OCI-LY7 (cell line): ENCODE measurements at regions not wholly inside any gene's neighbourhood (a gene's known extent, or its start where the extent isn't known, plus 50 kb on each side); places are given as distances from the start of the nearest gene placed in this dataset.

Source experiments
- BruUV-seq: library from RNA; stranded (reverse); fragments of 400-500 nt; replicated peaks from 2 replicates; lab custom pipeline; 2021; lab: Mats Ljungman, UMichigan
- CTCF ChIA-PET: fragments of 300-600 bp; sonication (Branson Sonifier 250); formaldehyde crosslinking; loops from one replicate; lab custom pipeline; 2022; ENCODE audit warnings: antibody characterized with exemption; ENCODE audit not compliant: unreplicated experiment; lab: Charles Lee
- POLR2A ChIA-PET: fragments of 300-600 bp; sonication (Branson Sonifier 250); formaldehyde crosslinking; loops from one replicate; lab custom pipeline; 2022; ENCODE audit warnings: antibody characterized with exemption; lab: Charles Lee
- DNase-seq: peaks from one replicate; pipeline ENCODE4 v3.0.0-alpha.2; 2015; ENCODE audit warnings: low spot score
- H2AFZ ChIP-seq: fragments of 200-600 bp; sonication (generic), shearing (Covaris generic); 2 replicates; pipeline ENCODE4 v1.6.1; 2014; ENCODE audit warnings: mild to moderate bottlenecking, antibody characterized with exemption, low read length, moderate library complexity
- H3K27ac ChIP-seq: fragments of 200-600 bp; sonication (generic); 2 replicates; pipeline ENCODE4 v1.5.1; 2014; ENCODE audit warnings: mixed run types, low read depth, mild to moderate bottlenecking, moderate library complexity, low read length, inconsistent platforms; ENCODE audit not compliant: poor library complexity, severe bottlenecking
- H3K36me3 ChIP-seq: fragments of 200-600 bp; sonication (generic); 2 replicates; pipeline ENCODE4 v1.6.1; 2014; ENCODE audit warnings: mild to moderate bottlenecking, antibody characterized with exemption, low read length, moderate library complexity, mixed read lengths; ENCODE audit not compliant: insufficient read depth
- H3K4me1 ChIP-seq: fragments of 200-600 bp; sonication (generic); 2 replicates; pipeline ENCODE4 v1.5.1; 2014; ENCODE audit warnings: mild to moderate bottlenecking, low read length; ENCODE audit not compliant: insufficient read depth, poor library complexity, severe bottlenecking
- H3K4me2 ChIP-seq: fragments of 200-600 bp; sonication (generic); 2 replicates; pipeline ENCODE4 v1.6.1; 2014; ENCODE audit warnings: mild to moderate bottlenecking, low read length
- H3K4me3 ChIP-seq: fragments of 200-600 bp; sonication (generic); 2 replicates; pipeline ENCODE4 v1.5.1; 2014; ENCODE audit warnings: mild to moderate bottlenecking, low read depth, low read length; ENCODE audit not compliant: poor library complexity, severe bottlenecking
- H3K79me2 ChIP-seq: fragments of 200-600 bp; sonication (generic); 2 replicates; pipeline ENCODE4 v1.6.1; 2016; ENCODE audit warnings: low read depth, mild to moderate bottlenecking, low read length, moderate library complexity, mixed read lengths; ENCODE audit not compliant: insufficient read depth
- H3K9me2 ChIP-seq: fragments of 200-600 bp; sonication (generic); 2 replicates; pipeline ENCODE4 v1.6.1; 2016; ENCODE audit warnings: mild to moderate bottlenecking, low read length, mixed read lengths; ENCODE audit not compliant: insufficient read depth
- H3K9me3 ChIP-seq: fragments of 200-600 bp; sonication (generic); 2 replicates; pipeline ENCODE4 v1.6.1; 2014; ENCODE audit warnings: mild to moderate bottlenecking, mixed run types, low read length, mixed read lengths
- H4K20me1 ChIP-seq: fragments of 200-600 bp; sonication (generic); 2 replicates; pipeline ENCODE4 v1.6.1; 2014; ENCODE audit warnings: mild to moderate bottlenecking, antibody characterized with exemption, low read length, moderate library complexity, mixed read lengths; ENCODE audit not compliant: insufficient read depth
- EZH2phosphoT487 ChIP-seq: fragments of 200-600 bp; sonication (generic); IDR thresholded peaks from 2 replicates; pipeline ENCODE4 v1.6.1; 2018; ENCODE audit warnings: low read depth, borderline replicate concordance, mild to moderate bottlenecking, mixed run types, antibody characterized with exemption, low read length, moderate library complexity, mixed read lengths
- intact Hi-C: fragments of 100-400 bp; cut with micrococcal nuclease; formaldehyde crosslinking; loops from one replicate; pipeline ENCODE4 v1.10.0; 2022; ENCODE audit not compliant: unreplicated experiment
- TF ChIP-seq, protein P1 (sequence below): fragments of 200-600 bp; sonication (generic); conservative IDR thresholded peaks from 2 replicates; pipeline ENCODE4 v1.5.1; 2014; ENCODE audit warnings: mild to moderate bottlenecking, antibody characterized with exemption, low read length, moderate library complexity, mixed read lengths

- Histone ChIP-seq H3K36me3 (no peaks in the 10 kb centered on the region), H3K4me1 (no peaks in the 10 kb centered on the region), H3K9me2 (no peaks in the 10 kb centered on the region), H3K4me3 (no peak overlapping the region), H3K4me2 (no peak overlapping the region), H3K9me3 (no peaks in the 10 kb centered on the region), H3K27ac (no peak overlapping the region), H4K20me1 (no peaks in the 10 kb centered on the region), H2AFZ (no peak overlapping the region), H3K79me2 (no peaks in the 10 kb centered on the region)
- ChIA-PET POLR2A (no interaction called here), CTCF (interaction anchor here (0.6 kb wide), 1 partner anchor 474 kb away, joined by 3 read pairs; no protein-coding TSS in a partner anchor)
- intact Hi-C loops = no loop called here
- no peak for DNase-seq
- no TSS peak for BruUV-seq
- TF ChIP-seq EZH2phosphoT487 = no peak
- TF ChIP-seq, protein P1, sequence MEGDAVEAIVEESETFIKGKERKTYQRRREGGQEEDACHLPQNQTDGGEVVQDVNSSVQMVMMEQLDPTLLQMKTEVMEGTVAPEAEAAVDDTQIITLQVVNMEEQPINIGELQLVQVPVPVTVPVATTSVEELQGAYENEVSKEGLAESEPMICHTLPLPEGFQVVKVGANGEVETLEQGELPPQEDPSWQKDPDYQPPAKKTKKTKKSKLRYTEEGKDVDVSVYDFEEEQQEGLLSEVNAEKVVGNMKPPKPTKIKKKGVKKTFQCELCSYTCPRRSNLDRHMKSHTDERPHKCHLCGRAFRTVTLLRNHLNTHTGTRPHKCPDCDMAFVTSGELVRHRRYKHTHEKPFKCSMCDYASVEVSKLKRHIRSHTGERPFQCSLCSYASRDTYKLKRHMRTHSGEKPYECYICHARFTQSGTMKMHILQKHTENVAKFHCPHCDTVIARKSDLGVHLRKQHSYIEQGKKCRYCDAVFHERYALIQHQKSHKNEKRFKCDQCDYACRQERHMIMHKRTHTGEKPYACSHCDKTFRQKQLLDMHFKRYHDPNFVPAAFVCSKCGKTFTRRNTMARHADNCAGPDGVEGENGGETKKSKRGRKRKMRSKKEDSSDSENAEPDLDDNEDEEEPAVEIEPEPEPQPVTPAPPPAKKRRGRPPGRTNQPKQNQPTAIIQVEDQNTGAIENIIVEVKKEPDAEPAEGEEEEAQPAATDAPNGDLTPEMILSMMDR = no peak
Observed at GRCh38 chr7:364536-364935, 74.6 kb downstream of the FOXL3 start.

GRCh38 chr7:365593-365992 lies 75.6 kb downstream of the FOXL3 start:
- ChIA-PET POLR2A (no interaction called here), CTCF (no interaction called here)
- no peak overlapping the region for H3K4me2 ChIP-seq

GRCh38 chr7:366161-366803 lies 76.3 kb downstream of the FOXL3 start:
- no peak overlapping the region for H3K27ac ChIP-seq
- no peaks in the 10 kb centered on the region for H3K9me3 ChIP-seq
- H3K4me3 ChIP-seq = no peak overlapping the region
- H3K9me2 ChIP-seq = no peaks in the 10 kb centered on the region
- no TSS peak for BruUV-seq
- no peaks in the 10 kb centered on the region for H3K79me2 ChIP-seq
- no peak overlapping the region for H2AFZ ChIP-seq
- no peaks in the 10 kb centered on the region for H3K36me3 ChIP-seq
- no peaks in the 10 kb centered on the region for H4K20me1 ChIP-seq
- no peaks in the 10 kb centered on the region for H3K4me1 ChIP-seq
- H3K4me2 ChIP-seq = no peak overlapping the region
- CTCF ChIA-PET = no interaction called here
- POLR2A ChIA-PET = interaction anchor here (0.6 kb wide), 1 partner anchor 280 kb away, joined by 3 read pairs; no protein-coding TSS in a partner anchor
- intact Hi-C loops = no loop called here
- TF ChIP-seq, protein P1 = no peak
- TF ChIP-seq EZH2phosphoT487 = no peak
- no peak for DNase-seq

More at GRCh38 chr7:365593-365992, 75.6 kb downstream of the FOXL3 start:
- H2AFZ ChIP-seq = no peak overlapping the region
- no peaks in the 10 kb centered on the region for H3K36me3 ChIP-seq
- no peaks in the 10 kb centered on the region for H3K79me2 ChIP-seq
- H3K27ac ChIP-seq = no peak overlapping the region
- intact Hi-C loops = no loop called here
- no peaks in the 10 kb centered on the region for H3K4me1 ChIP-seq
- H3K9me2 ChIP-seq = no peaks in the 10 kb centered on the region
- no peaks in the 10 kb centered on the region for H4K20me1 ChIP-seq
- TF ChIP-seq, protein P1 = no peak
- no peak for TF ChIP-seq EZH2phosphoT487
- H3K9me3 ChIP-seq = no peaks in the 10 kb centered on the region
- H3K4me3 ChIP-seq = no peak overlapping the region
- BruUV-seq = no TSS peak
- no peak for DNase-seq
